MM.1S (cell line): ENCODE measurements at regions not wholly inside any gene's neighbourhood (a gene's known extent, or its start where the extent isn't known, plus 50 kb on each side); places are given as distances from the start of the nearest gene placed in this dataset.

Source experiments
- EZH2 ChIP-seq: fragments of 300-600 bp; sonication (generic); optimal IDR thresholded peaks from 2 replicates; pipeline ENCODE3; 2017; ENCODE audit warnings: low read depth, mild to moderate bottlenecking, antibody characterized with exemption, low read length, mixed read lengths
- EZH2phosphoT487 ChIP-seq: fragments of 300-600 bp; sonication (generic); IDR thresholded peaks from 2 replicates; pipeline ENCODE4 v1.6.1; 2018; ENCODE audit warnings: antibody characterized with exemption, low read length
- TF ChIP-seq, protein P1 (sequence below): fragments of 300-600 bp; sonication (generic); IDR thresholded peaks from 2 replicates; pipeline ENCODE4 v1.5.1; 2016; ENCODE audit warnings: antibody characterized with exemption, low read length, mixed read lengths

- TF ChIP-seq, protein P1, sequence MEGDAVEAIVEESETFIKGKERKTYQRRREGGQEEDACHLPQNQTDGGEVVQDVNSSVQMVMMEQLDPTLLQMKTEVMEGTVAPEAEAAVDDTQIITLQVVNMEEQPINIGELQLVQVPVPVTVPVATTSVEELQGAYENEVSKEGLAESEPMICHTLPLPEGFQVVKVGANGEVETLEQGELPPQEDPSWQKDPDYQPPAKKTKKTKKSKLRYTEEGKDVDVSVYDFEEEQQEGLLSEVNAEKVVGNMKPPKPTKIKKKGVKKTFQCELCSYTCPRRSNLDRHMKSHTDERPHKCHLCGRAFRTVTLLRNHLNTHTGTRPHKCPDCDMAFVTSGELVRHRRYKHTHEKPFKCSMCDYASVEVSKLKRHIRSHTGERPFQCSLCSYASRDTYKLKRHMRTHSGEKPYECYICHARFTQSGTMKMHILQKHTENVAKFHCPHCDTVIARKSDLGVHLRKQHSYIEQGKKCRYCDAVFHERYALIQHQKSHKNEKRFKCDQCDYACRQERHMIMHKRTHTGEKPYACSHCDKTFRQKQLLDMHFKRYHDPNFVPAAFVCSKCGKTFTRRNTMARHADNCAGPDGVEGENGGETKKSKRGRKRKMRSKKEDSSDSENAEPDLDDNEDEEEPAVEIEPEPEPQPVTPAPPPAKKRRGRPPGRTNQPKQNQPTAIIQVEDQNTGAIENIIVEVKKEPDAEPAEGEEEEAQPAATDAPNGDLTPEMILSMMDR, result no peak
- TF ChIP-seq EZH2 (no peak), EZH2phosphoT487 (no peak)
Observed at GRCh38 chr2:239700686-239701345, 300.0 kb upstream of the HDAC4 start.
